ENCODE measurements at regions not wholly inside any gene's neighbourhood (a gene's known extent, or its start where the extent isn't known, plus 50 kb on each side); places are given as distances from the start of the nearest gene placed in this dataset.

DNA sequence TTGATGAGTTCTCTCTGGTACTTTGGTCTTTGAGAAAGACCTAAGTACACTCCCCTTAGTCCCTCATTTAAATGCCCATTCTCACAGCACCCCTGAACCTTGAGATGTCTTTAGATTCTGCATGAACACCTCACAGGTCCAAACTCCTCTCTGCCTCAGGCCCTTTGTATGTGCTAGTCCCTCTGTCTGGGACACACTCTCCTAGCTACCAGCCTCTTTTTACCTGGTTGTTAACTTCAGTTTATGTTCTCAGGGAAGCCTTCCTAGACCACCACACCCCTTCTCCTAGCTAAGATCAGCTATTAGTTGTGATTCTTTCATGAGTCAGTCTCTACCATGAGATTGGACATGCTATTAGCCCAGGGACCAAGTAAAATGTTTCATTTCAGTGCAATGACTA, 86.4 kb downstream of the PLCE1 start:
- ChIA-PET POLR2A (no interaction called here), CTCF (interaction anchor here (0.6 to 3.5 kb wide), 4 partner anchors 99 to 364 kb away, joined by 3 to 16 read pairs (median 4); no protein-coding TSS in a partner anchor)
- Histone ChIP-seq H3K4me3 (ENCODE audit: low read depth in 2 of 2, low read length in 1 of 2) (no peak overlapping the region), H2AFZ (ENCODE audit: low read depth) (no peak overlapping the region), H3K27ac (ENCODE audit: low read depth in 2 of 2, low read length in 1 of 2) (no peak overlapping the region), H3F3A (replicated peaks; ENCODE audit: insufficient read depth) (no peaks in the 10 kb centered on the region), H3K36me3 (replicated peaks in 1 of 2; ENCODE audit: control insufficient read depth in 1 of 2, insufficient read depth in 2 of 2, low read length in 1 of 2) (no peaks in the 10 kb centered on the region), H3K4me2 (no peak overlapping the region), H3K4me1 (ENCODE audit: control insufficient read depth in 1 of 2, insufficient read depth in 2 of 2, low read depth in 1 of 2, low read length in 1 of 2) (peaks cover 0 to 6% of the 10 kb centered on the region in 2 experiments; a peak in 2 of 4 replicates), H3K9me3 (0 out of 2 replicates have a peak, but pooled peaks cover 9% of the 10 kb centered on the region), H3K9me2 (no peaks in the 10 kb centered on the region), H3K9ac (no peak overlapping the region), H3K79me2 (ENCODE audit: insufficient read depth) (no peaks in the 10 kb centered on the region), H3K27me3 (ENCODE audit: insufficient read depth) (no peaks in the 10 kb centered on the region), H4K20me1 (ENCODE audit: insufficient read depth) (no peaks in the 10 kb centered on the region)
- TF ChIP-seq, protein P1, sequence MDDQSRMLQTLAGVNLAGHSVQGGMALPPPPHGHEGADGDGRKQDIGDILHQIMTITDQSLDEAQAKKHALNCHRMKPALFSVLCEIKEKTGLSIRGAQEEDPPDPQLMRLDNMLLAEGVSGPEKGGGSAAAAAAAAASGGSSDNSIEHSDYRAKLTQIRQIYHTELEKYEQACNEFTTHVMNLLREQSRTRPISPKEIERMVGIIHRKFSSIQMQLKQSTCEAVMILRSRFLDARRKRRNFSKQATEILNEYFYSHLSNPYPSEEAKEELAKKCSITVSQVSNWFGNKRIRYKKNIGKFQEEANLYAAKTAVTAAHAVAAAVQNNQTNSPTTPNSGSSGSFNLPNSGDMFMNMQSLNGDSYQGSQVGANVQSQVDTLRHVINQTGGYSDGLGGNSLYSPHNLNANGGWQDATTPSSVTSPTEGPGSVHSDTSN (IDR thresholded peaks at IDR 0.05): no peak
- TF ChIP-seq SIN3A (IDR thresholded peaks at IDR 0.05; ENCODE audit: borderline replicate concordance, low read depth, low read length) (no peak), GABPA (IDR thresholded peaks at IDR 0.05; ENCODE audit: low read depth) (no peak), SMC3 (IDR thresholded peaks at IDR 0.05; ENCODE audit: low read depth, low read length) (no peak), FOSL2 (IDR thresholded peaks at IDR 0.05; ENCODE audit: borderline replicate concordance, low read depth) (no peak), TCF12 (IDR thresholded peaks at IDR 0.05) (no peak), FOXJ3 (CRISPR knock-in tag; IDR thresholded peaks at IDR 0.05) (no peak), TAF1 (IDR thresholded peaks at IDR 0.05; ENCODE audit: borderline replicate concordance, low read depth, low read length) (no peak), YY1 (IDR thresholded peaks at IDR 0.05; ENCODE audit: low read depth) (no peak), RAD21 (IDR thresholded peaks at IDR 0.05; ENCODE audit: low read length) (no peak), RXRA (IDR thresholded peaks at IDR 0.05; ENCODE audit: borderline replicate concordance, low read depth) (no peak), NRF1 (IDR thresholded peaks at IDR 0.05; ENCODE audit: low read depth, low read length) (no peak), CHD2 (IDR thresholded peaks at IDR 0.05; ENCODE audit: low read length, partially characterized antibody) (no peak), GATA2 (CRISPR knock-in tag; IDR thresholded peaks at IDR 0.05) (no peak), MXI1 (IDR thresholded peaks at IDR 0.05; ENCODE audit: low read depth, low read length) (no peak), TEAD4 (IDR thresholded peaks at IDR 0.05; ENCODE audit: borderline replicate concordance, insufficient read depth) (no peak)
- TF ChIP-seq, protein P2, sequence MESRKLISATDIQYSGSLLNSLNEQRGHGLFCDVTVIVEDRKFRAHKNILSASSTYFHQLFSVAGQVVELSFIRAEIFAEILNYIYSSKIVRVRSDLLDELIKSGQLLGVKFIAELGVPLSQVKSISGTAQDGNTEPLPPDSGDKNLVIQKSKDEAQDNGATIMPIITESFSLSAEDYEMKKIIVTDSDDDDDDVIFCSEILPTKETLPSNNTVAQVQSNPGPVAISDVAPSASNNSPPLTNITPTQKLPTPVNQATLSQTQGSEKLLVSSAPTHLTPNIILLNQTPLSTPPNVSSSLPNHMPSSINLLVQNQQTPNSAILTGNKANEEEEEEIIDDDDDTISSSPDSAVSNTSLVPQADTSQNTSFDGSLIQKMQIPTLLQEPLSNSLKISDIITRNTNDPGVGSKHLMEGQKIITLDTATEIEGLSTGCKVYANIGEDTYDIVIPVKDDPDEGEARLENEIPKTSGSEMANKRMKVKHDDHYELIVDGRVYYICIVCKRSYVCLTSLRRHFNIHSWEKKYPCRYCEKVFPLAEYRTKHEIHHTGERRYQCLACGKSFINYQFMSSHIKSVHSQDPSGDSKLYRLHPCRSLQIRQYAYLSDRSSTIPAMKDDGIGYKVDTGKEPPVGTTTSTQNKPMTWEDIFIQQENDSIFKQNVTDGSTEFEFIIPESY (IDR thresholded peaks at IDR 0.05; ENCODE audit: borderline replicate concordance, low read depth): no peak
- TF ChIP-seq, protein P3, sequence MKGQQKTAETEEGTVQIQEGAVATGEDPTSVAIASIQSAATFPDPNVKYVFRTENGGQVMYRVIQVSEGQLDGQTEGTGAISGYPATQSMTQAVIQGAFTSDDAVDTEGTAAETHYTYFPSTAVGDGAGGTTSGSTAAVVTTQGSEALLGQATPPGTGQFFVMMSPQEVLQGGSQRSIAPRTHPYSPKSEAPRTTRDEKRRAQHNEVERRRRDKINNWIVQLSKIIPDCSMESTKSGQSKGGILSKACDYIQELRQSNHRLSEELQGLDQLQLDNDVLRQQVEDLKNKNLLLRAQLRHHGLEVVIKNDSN (IDR thresholded peaks at IDR 0.05; ENCODE audit: borderline replicate concordance, low read depth): no peak
- TF ChIP-seq, protein P4, sequence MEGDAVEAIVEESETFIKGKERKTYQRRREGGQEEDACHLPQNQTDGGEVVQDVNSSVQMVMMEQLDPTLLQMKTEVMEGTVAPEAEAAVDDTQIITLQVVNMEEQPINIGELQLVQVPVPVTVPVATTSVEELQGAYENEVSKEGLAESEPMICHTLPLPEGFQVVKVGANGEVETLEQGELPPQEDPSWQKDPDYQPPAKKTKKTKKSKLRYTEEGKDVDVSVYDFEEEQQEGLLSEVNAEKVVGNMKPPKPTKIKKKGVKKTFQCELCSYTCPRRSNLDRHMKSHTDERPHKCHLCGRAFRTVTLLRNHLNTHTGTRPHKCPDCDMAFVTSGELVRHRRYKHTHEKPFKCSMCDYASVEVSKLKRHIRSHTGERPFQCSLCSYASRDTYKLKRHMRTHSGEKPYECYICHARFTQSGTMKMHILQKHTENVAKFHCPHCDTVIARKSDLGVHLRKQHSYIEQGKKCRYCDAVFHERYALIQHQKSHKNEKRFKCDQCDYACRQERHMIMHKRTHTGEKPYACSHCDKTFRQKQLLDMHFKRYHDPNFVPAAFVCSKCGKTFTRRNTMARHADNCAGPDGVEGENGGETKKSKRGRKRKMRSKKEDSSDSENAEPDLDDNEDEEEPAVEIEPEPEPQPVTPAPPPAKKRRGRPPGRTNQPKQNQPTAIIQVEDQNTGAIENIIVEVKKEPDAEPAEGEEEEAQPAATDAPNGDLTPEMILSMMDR (IDR thresholded peaks at IDR 0.05): no peak
- DNase-seq: no peak
